Mesenchymal stem cell (in vitro differentiated cells and primary cell): ENCODE measurements at regions not wholly inside any gene's neighbourhood (a gene's known extent, or its start where the extent isn't known, plus 50 kb on each side); places are given as distances from the start of the nearest gene placed in this dataset.

ENCODE experiments used
- DNase-seq: peaks from one replicate; pipeline ENCODE4 v3.0.0-alpha.2; 2013
- H2AFZ ChIP-seq: one replicate; pipeline ENCODE4 v1.6.1; 2013; ENCODE audit warnings: low read depth, mild to moderate bottlenecking, control low read depth, inconsistent platforms, low read length, moderate library complexity
- H2AK5ac ChIP-seq: 2 replicates; pipeline ENCODE4 v1.6.1; 2013; ENCODE audit warnings: low read length, moderate library complexity, mild to moderate bottlenecking, inconsistent platforms; ENCODE audit not compliant: severe bottlenecking
- H2BK120ac ChIP-seq: one replicate; pipeline ENCODE4 v1.6.1; 2013; ENCODE audit warnings: low read depth, mild to moderate bottlenecking, inconsistent platforms, low read length, moderate library complexity
- H2BK12ac ChIP-seq, 2 experiments: one replicate each; pipeline ENCODE4 v1.6.1; 2013; ENCODE audit warnings: inconsistent platforms in 2 of 2, low read length in 2 of 2, mild to moderate bottlenecking in 2 of 2, moderate library complexity in 2 of 2, control low read depth in 1 of 2
- H2BK15ac ChIP-seq: one replicate; pipeline ENCODE4 v1.6.1; 2013; ENCODE audit warnings: mild to moderate bottlenecking, low read depth, inconsistent platforms; ENCODE audit not compliant: poor library complexity, severe bottlenecking
- H2BK5ac ChIP-seq: 2 replicates; pipeline ENCODE4 v1.6.1; 2013; ENCODE audit warnings: low read depth, mild to moderate bottlenecking, low read length, control low read depth, inconsistent platforms; ENCODE audit not compliant: poor library complexity, severe bottlenecking
- H3K14ac ChIP-seq, 2 experiments: one replicate each; pipeline ENCODE4 v1.6.1; 2013; ENCODE audit warnings: inconsistent platforms in 2 of 2, low read length in 2 of 2, control low read depth in 1 of 2, mild to moderate bottlenecking in 1 of 2, moderate library complexity in 1 of 2
- H3K18ac ChIP-seq, 2 experiments: one replicate each; pipeline ENCODE4 v1.6.1; 2013; ENCODE audit warnings: inconsistent platforms in 2 of 2, low read length in 2 of 2, control low read depth in 1 of 2, low read depth in 1 of 2, mild to moderate bottlenecking in 1 of 2
- H3K23ac ChIP-seq, 2 experiments: one replicate each; pipeline ENCODE4 v1.6.1; 2013; ENCODE audit warnings: inconsistent platforms in 2 of 2, low read length in 2 of 2, mild to moderate bottlenecking in 2 of 2, moderate library complexity in 2 of 2, control low read depth in 1 of 2
- H3K27ac ChIP-seq: 2 replicates; pipeline ENCODE4 v1.5.1; 2013; ENCODE audit warnings: mild to moderate bottlenecking, moderate library complexity, low read length, control low read depth, inconsistent platforms; ENCODE audit not compliant: poor library complexity, severe bottlenecking
- H3K27me3 ChIP-seq, 2 experiments: 2 replicates each; pipeline versions ENCODE4 v1.6.1 to v1.7.0; 2013; ENCODE audit warnings: low read length in 2 of 2, mild to moderate bottlenecking in 2 of 2, moderate library complexity in 2 of 2, control low read depth in 1 of 2, inconsistent platforms in 1 of 2; ENCODE audit not compliant: control insufficient read depth in 1 of 2, insufficient read depth in 1 of 2
- H3K36me3 ChIP-seq, 2 experiments: 2 replicates each; pipeline versions ENCODE4 v1.6.1 to v1.7.0; 2013; ENCODE audit warnings: low read length in 2 of 2, control low read depth in 1 of 2, inconsistent platforms in 1 of 2, low read depth in 1 of 2, mild to moderate bottlenecking in 1 of 2; ENCODE audit not compliant: insufficient read depth in 2 of 2, control insufficient read depth in 1 of 2
- H3K4ac ChIP-seq, 2 experiments: one replicate each; pipeline ENCODE4 v1.6.1; 2013; ENCODE audit warnings: inconsistent platforms in 2 of 2, low read length in 2 of 2, mild to moderate bottlenecking in 2 of 2, moderate library complexity in 2 of 2, control low read depth in 1 of 2, low read depth in 1 of 2
- H3K4me1 ChIP-seq: 2 replicates; pipeline ENCODE4 v1.6.1; 2013; ENCODE audit warnings: low read depth, low read length, control low read depth; ENCODE audit not compliant: control insufficient read depth, insufficient read depth
- H3K4me2 ChIP-seq: 2 replicates; pipeline ENCODE4 v1.6.1; 2013; ENCODE audit warnings: low read length, mild to moderate bottlenecking, inconsistent platforms; ENCODE audit not compliant: poor library complexity, severe bottlenecking
- H3K4me3 ChIP-seq, 2 experiments: 2 replicates each; pipeline versions ENCODE4 v1.5.1 to v1.7.0; 2013; ENCODE audit warnings: low read length in 2 of 2, mild to moderate bottlenecking in 2 of 2, control low read depth in 1 of 2, low read depth in 1 of 2; ENCODE audit not compliant: insufficient read depth in 1 of 2
- H3K79me1 ChIP-seq: replicated peaks from 2 replicates; pipeline ENCODE4 v1.6.1; 2013; ENCODE audit warnings: mild to moderate bottlenecking, control low read depth, low read length, inconsistent platforms; ENCODE audit not compliant: poor library complexity, severe bottlenecking
- H3K9ac ChIP-seq: 2 replicates; pipeline ENCODE4 v1.7.0; 2013; ENCODE audit warnings: mild to moderate bottlenecking, low read length, moderate library complexity
- H3K9me3 ChIP-seq: 2 replicates; pipeline ENCODE4 v1.7.0; 2013; ENCODE audit warnings: mild to moderate bottlenecking, low read length; ENCODE audit not compliant: control insufficient read depth
- H4K8ac ChIP-seq: one replicate; pipeline ENCODE4 v1.6.1; 2013; ENCODE audit warnings: inconsistent platforms, mild to moderate bottlenecking, low read length, moderate library complexity
- H4K91ac ChIP-seq: one replicate; pipeline ENCODE4 v1.6.1; 2013; ENCODE audit warnings: mild to moderate bottlenecking, low read length, inconsistent platforms
- WGBS: methylation state at CpG from one replicate; pipeline ENCODE4 v1.1.7; 2013; ENCODE audit warnings: mixed read lengths; 5-methylcytosine and 5-hydroxymethylcytosine counted together

DNA sequence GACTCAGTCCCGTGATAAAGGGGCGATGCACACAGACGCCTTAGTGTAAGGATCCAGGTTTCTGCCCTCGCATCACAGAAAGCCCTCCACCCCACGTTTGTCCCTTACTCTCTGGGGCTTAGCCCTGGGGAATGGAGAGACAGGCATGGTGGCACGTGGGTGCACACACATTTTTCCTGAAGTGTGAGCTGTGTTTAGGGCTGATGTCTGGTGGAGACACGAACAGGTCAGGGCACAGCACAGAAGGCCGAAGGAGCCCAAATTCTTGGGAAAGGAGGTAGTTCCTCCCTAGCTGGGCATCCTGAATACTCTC lies 84.3 kb upstream of the DHRSX start:
- WGBS: 34% methylated on average over 3 of the region's 8 CpGs

DNA sequence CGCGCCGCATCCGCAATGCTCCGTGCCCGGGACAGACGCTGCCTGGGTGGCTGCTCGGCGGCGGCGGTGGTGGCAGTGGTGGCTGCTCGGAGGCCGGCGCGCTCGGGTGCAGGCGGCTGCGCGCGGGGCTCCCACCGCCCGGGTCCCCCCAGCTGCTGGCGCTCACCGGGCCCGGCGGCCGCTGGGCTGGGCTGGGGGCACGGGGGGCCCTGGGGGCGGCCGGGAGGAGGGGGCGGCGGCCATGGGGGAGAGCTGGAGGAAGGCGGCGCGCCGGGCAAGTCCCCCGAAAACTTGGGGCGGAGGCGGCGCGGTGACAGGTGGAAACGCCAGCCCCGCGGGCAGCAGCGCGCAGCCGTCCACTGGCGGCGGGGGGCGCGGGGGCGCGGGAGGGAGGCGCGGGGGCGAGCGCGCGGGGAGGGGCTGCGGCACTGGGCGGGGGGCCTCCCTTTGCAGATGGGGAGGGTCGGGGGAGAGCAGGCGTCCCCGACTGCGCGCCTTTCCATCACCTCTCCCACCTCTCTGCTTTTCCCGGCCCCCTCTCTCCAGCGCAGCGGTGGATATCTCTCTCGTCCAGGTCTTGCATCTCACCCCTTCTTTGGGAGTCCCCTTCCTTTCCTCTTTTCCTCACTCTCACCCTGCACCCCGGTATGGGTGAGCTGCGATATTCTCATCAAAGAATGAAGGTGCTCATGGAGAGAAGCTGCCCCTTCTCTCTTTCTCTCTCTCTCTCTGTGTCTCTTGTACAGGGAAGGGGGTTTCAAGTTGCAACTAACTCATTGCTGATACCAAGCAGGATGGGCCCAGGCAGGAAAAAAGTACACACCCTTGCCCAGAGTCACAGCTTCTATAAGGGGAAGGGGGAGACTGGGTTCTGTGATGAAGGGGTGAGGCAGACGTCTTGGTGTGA lies 83.7 kb upstream of the DHRSX start:
- Histone ChIP-seq H3K9me3 (no peaks in the 10 kb centered on the region), H3K4me1 (peaks cover 9% of the 10 kb centered on the region), H3K27ac (no peak overlapping the region), H2AK5ac (no peak overlapping the region), H3K36me3 (no peaks in the 10 kb centered on the region), H3K4me2 (peak overlapping the region; percentile 6), H2BK5ac (no peak overlapping the region), H2AFZ (no peak overlapping the region), H3K4me3 (no peak overlapping the region), H2BK12ac (no peak overlapping the region), H4K8ac (no peak overlapping the region), H3K4ac (no peak overlapping the region), H3K27me3 (peaks cover 47 to 49% of the 10 kb centered on the region in 2 experiments), H3K9ac (no peak overlapping the region), H3K14ac (no peak overlapping the region), H3K79me1 (no peaks in the 10 kb centered on the region), H2BK120ac (no peak overlapping the region), H2BK15ac (no peak overlapping the region), H4K91ac (no peak overlapping the region), H3K18ac (no peak overlapping the region), H3K23ac (no peak overlapping the region)
- DNase-seq: no peak
- WGBS: 2% methylated on average over 13 of the region's 73 CpGs

More for the DNA sequence above, 84.3 kb upstream of the DHRSX start:
- Histone ChIP-seq H3K4me3 (no peak overlapping the region), H2AK5ac (no peak overlapping the region), H4K91ac (no peak overlapping the region), H3K9me3 (no peaks in the 10 kb centered on the region), H4K8ac (no peak overlapping the region), H2AFZ (no peak overlapping the region), H3K4ac (no peak overlapping the region), H2BK15ac (no peak overlapping the region), H3K27ac (no peak overlapping the region), H3K36me3 (no peaks in the 10 kb centered on the region), H2BK120ac (no peak overlapping the region), H3K4me2 (no peak overlapping the region), H3K9ac (no peak overlapping the region), H3K14ac (no peak overlapping the region), H2BK12ac (no peak overlapping the region), H3K4me1 (peaks cover 9% of the 10 kb centered on the region), H3K23ac (no peak overlapping the region), H3K18ac (no peak overlapping the region), H3K79me1 (no peaks in the 10 kb centered on the region), H3K27me3 (peaks cover 47% of the 10 kb centered on the region in 2 experiments), H2BK5ac (no peak overlapping the region)
- DNase-seq: no peak

DNA sequence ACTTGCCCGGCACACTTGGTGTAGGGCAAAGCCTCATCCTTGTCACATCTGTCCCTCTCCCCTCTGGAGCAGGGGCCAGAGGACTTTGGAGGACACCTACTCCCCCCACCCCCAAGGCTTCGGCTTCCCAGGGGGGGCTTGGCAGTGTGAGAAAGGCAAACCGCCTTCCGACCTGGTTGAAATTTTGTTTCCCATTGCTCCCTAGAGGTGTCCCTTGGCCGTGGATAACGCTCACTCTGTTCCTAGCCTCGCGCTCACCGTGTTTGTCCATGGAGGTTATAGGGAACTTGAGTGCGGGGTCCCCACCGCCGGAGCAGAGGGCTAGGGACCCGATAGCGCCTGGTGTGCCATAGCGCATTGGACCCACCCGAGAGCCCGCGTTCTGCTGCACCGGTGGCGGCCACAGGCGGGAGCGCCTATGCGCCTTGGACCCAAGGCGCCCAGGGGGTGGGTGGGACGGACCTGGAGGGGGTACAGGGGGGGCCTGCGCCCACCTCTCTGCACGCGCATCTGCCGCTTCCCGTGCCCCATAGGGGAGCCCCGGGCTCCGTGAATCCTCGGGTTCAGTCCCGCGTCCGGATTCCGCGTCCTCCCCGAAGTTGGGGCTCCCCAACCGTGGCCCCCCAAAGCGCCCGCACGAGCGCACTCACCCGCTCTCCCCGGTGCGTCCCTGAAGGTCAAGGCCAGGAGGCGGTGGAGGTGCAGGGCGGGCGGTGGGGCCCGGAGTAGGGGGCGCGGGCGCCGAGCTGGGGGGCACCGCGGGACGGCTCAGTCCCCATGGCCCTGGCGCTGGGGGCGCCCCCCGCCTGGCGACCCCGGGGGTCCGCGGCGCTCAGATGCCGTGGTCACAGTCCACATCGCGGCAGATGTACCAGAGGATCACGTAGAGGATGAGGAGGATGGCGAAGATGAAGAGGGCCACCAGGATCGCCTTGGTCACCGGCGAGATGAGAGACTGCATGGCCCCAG lies 82.7 kb upstream of the DHRSX start:
- no peaks in the 10 kb centered on the region for H3K9me3 ChIP-seq
- no peak overlapping the region for H4K8ac ChIP-seq
- WGBS: 8% methylated on average over 54 of the region's 74 CpGs
- H2BK15ac ChIP-seq: no peak overlapping the region
- no peak overlapping the region for H3K18ac ChIP-seq
- no peak overlapping the region for H3K23ac ChIP-seq
- H3K79me1 ChIP-seq: no peaks in the 10 kb centered on the region
- H2AFZ ChIP-seq: no peak overlapping the region
- H4K91ac ChIP-seq: no peak overlapping the region
- no peak overlapping the region for H2BK120ac ChIP-seq
- H3K27ac ChIP-seq: no peak overlapping the region
- H3K4me3 ChIP-seq: no peak overlapping the region
- H3K4me2 ChIP-seq: no peak overlapping the region
- H3K9ac ChIP-seq: no peak overlapping the region
- no peak overlapping the region for H2BK12ac ChIP-seq
- no peak overlapping the region for H3K4ac ChIP-seq
- DNase-seq: no peak
- peaks cover 9% of the 10 kb centered on the region for H3K4me1 ChIP-seq
- no peaks in the 10 kb centered on the region for H3K36me3 ChIP-seq
- H2AK5ac ChIP-seq: no peak overlapping the region
- H3K14ac ChIP-seq: no peak overlapping the region
- no peak overlapping the region for H2BK5ac ChIP-seq
- H3K27me3 ChIP-seq: peaks cover 47 to 54% of the 10 kb centered on the region in 2 experiments

DNA sequence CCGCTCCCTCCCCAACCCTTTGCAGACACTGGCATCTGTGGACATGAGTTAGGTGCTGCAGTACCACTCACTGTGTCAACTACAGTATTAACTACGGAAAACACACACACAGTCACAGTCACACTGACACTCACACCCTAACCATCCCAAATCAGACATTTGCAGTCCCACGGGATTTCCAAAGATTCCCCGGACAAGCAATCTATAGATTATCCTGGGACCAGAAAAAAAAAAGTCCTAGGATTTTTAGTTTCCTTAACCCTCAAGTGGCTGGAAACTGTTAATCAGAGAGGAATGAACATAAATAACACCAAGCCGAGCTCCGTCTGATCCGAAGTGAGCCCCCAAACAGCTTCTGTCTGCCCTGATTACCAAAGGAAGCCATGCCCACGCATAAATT lies 81.9 kb upstream of the DHRSX start:
- Histone ChIP-seq H3K14ac (no peak overlapping the region), H3K4ac (no peak overlapping the region), H2BK12ac (no peak overlapping the region), H3K9ac (no peak overlapping the region), H3K18ac (no peak overlapping the region), H3K23ac (no peak overlapping the region), H3K9me3 (no peaks in the 10 kb centered on the region), H3K4me1 (peaks cover 14% of the 10 kb centered on the region), H3K27me3 (peaks cover 47 to 54% of the 10 kb centered on the region in 2 experiments), H4K8ac (no peak overlapping the region), H2BK15ac (no peak overlapping the region), H3K27ac (no peak overlapping the region), H3K79me1 (no peaks in the 10 kb centered on the region), H4K91ac (no peak overlapping the region), H3K36me3 (no peaks in the 10 kb centered on the region), H2BK120ac (no peak overlapping the region), H2BK5ac (no peak overlapping the region), H2AK5ac (no peak overlapping the region), H3K4me3 (no peak overlapping the region), H3K4me2 (no peak overlapping the region), H2AFZ (no peak overlapping the region)
- DNase-seq: no peak
- 38% methylated on average over 8 of the region's 8 CpGs for WGBS
